G401.6 (cell line): ENCODE measurements at regions not wholly inside any gene's neighbourhood (a gene's known extent, or its start where the extent isn't known, plus 50 kb on each side); places are given as distances from the start of the nearest gene placed in this dataset.

ENCODE experiments used
- FAIRE-seq: peaks from 2 replicates; lab custom pipeline; 2012; peaks lifted over from hg19 to GRCh38; lab: Jason Lieb, UNC

DNA sequence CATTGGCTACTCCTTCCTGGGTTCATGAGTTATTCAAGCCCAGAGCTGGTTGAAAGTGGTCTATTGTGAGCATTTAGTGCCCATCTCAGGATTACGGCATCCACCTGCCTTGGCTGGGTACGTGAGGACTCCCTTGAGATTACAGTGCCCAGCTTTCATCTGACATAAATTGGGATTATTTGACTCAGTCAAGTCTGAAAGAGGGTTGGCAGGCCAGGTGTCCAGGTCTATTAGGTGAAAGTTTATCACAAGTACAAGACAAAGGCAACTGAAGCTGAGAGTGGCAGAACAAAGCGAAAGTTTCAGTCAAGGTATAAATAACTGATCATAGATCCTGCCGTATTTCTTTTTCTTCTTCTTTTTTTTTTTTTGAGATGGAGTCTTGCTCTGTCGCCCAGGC lies 84.6 kb upstream of the ATF7IP start:
- no peak for FAIRE-seq

- no peak for FAIRE-seq
Observed at GRCh38 chr12:14281539-14281938, 83.9 kb upstream of the ATF7IP start.

GRCh38 chr12:14283489-14284144 lies 81.9 kb upstream of the ATF7IP start:
- FAIRE-seq = no peak

GRCh38 chr12:14284184-14284722 lies 81.2 kb upstream of the ATF7IP start:
- no peak for FAIRE-seq

GRCh38 chr12:14289601-14290000 lies 75.9 kb upstream of the ATF7IP start:
- no peak for FAIRE-seq

GRCh38 chr12:14290951-14291350 lies 74.5 kb upstream of the ATF7IP start:
- FAIRE-seq = no peak

DNA sequence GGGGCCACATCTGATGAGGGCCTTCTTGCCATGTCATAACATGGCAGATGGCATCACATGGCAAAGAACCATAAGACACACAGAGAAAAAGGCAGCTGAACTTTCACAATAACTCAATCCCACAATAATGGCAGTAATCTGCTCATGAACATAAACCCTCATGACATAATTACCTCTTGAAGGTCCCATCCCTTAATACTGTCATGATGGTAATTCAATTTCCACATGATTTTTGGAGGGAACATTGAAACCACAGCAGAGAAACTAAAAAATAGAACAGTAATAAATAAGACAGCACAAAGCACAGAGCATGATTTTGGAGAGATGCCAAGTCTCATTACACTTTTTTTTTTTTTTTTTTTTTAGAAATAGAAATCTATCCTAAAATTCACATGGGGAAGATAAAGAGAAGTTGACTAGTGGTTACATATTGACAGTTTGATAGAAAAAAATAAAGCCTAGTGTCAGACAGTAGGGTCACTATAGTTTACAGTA lies 61.8 kb upstream of the ATF7IP start:
- no peak for FAIRE-seq

DNA sequence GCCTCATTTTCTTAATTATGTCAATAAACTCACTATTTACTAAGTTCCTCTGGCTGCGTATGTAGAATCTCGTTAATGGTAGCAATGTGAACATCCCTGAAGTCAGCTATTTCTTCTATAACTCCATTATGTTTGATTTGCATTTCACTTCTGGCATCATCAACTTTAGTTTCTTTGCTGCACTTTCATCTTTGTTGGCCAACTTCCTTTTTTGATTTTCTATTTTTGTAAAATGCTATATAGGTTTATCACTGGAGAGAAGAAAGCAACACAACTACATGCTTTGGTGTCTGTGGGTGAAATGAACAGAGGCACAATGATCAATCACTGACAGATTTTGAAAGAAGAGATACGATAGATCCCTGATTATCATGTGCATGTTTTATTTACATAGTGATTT lies 58.5 kb upstream of the ATF7IP start:
- no peak for FAIRE-seq

GRCh38 chr12:14308516-14308915 lies 57.0 kb upstream of the ATF7IP start:
- FAIRE-seq = no peak

- FAIRE-seq = no peak
Observed at GRCh38 chr12:14310866-14311265, 54.6 kb upstream of the ATF7IP start.

DNA sequence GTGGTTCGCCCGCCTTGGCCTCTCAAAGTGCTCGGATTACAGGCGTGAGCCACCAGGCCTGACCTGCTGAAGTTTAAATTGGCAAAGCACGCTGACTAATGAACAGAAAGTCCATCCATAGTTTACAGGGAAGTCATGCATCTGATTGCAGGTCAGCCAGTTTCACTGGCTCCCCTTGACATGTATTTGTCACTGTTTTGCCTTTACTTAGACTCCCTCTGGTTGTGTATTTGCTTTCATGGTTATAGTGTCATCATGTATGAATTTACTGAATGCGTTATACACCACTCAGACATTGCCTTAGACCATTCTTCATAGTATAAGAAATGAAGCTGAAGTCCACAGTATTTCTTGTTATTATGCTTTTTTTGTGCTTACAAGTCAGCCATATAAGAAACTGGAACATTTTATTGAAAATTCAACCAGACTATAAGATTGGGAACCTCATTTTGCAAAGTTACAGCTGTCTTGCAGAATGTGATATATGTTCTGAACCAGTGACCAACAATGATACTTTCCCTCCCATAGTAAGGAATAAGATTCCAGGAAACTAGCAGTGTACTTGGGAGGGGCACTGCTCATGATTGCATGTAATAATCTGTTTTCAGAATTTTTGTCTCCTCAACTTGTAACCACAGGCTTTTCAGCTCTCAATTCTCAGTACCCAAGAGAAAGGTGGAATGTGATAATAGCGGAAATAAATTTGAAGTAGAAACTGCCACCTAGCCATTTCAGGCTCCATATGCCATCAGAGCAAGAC lies 51.9 kb upstream of the ATF7IP start:
- FAIRE-seq = no peak

DNA sequence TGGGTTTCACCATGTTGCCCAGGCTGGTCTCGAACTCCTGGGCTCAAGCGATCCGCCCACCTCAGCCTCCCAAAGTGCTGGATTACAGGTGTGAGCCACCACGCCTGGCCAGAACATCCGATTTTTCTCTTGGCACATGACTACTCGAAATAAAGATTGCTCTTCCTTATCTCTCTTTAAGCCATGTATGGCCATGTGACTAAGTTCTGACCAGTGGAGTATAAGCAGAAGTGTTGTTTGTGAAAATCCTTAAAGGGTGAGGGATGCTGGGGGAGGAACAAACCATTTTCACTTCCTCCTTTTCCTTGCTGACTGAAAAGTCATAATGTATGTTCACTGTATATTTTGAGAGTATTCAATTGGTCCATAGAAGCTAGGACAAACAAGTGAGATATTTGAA lies 50.7 kb upstream of the ATF7IP start:
- FAIRE-seq = no peak

GRCh38 chr12:14315501-14315900 lies 50.0 kb upstream of the ATF7IP start:
- no peak for FAIRE-seq
